ENCODE measurements at regions not wholly inside any gene's neighbourhood (a gene's known extent, or its start where the extent isn't known, plus 50 kb on each side); places are given as distances from the start of the nearest gene placed in this dataset.
"Not testable (repeated sequence)": the region's sequence is repeated elsewhere in the genome, so short reads cannot be mapped to it uniquely, and the experiment has no call there.

DNA sequence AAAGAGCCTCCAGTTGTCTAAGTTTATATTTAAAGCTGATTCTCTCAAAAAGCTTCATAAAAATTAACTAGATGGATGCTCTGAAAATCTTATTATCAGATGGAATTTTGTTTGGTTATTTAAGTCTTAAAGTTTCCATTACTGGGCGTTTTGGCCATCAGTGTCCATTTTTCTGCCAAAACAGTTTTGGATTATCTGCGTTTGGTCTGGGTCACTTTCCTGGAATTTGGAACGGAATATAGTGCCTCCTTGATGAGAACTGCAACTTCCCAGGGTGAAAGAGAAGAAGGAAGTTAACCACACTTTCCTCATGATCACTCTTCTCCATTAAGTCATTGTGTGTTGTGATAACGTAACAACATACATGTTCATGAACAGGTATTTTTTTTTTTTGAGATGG is 764.9 kb upstream of the AUTS2 start:
- Histone ChIP-seq H3K9ac (ENCODE audit: low read depth in 1 of 2, low read length in 2 of 2) (no peak overlapping the region), H3K27me3 (ENCODE audit: control insufficient read depth in 1 of 2, insufficient read depth in 2 of 2, low read length in 2 of 2) (no peaks in the 10 kb centered on the region), H3K4me3 (ENCODE audit: low read depth in 1 of 2, low read length in 2 of 2) (no peak overlapping the region), H3K9me3 (ENCODE audit: control insufficient read depth in 1 of 2, low read length in 2 of 2) (no peaks in the 10 kb centered on the region), H3K4me1 (ENCODE audit: control insufficient read depth in 1 of 2, insufficient read depth in 2 of 2, low read length in 2 of 2) (no peaks in the 10 kb centered on the region), H3K27ac (ENCODE audit: low read depth, low read length) (no peak overlapping the region), H3K36me3 (ENCODE audit: control insufficient read depth in 1 of 2, insufficient read depth in 2 of 2, low read length in 2 of 2) (no peaks in the 10 kb centered on the region)

- Histone ChIP-seq H3K4me1 (ENCODE audit: control insufficient read depth in 1 of 2, insufficient read depth in 2 of 2, low read length in 2 of 2) (no peaks in the 10 kb centered on the region), H3K9ac (ENCODE audit: low read depth in 1 of 2, low read length in 2 of 2) (no peak overlapping the region), H3K27ac (ENCODE audit: low read depth, low read length) (no peak overlapping the region), H3K27me3 (ENCODE audit: control insufficient read depth in 1 of 2, insufficient read depth in 2 of 2, low read length in 2 of 2) (no peaks in the 10 kb centered on the region), H3K4me3 (ENCODE audit: low read depth in 1 of 2, low read length in 2 of 2) (no peak overlapping the region), H3K9me3 (ENCODE audit: control insufficient read depth in 1 of 2, low read length in 2 of 2) (no peaks in the 10 kb centered on the region), H3K36me3 (ENCODE audit: control insufficient read depth in 1 of 2, insufficient read depth in 2 of 2, low read length in 2 of 2) (no peaks in the 10 kb centered on the region)
These were observed 759.3 kb upstream of the AUTS2 start for GRCh38 chr7:68839014-68839413.

GRCh38 chr7:68840991-68841390 is 757.3 kb upstream of the AUTS2 start:
- no peaks in the 10 kb centered on the region for H3K27me3 ChIP-seq (ENCODE audit: control insufficient read depth in 1 of 2, insufficient read depth in 2 of 2, low read length in 2 of 2)
- no peaks in the 10 kb centered on the region for H3K4me1 ChIP-seq (ENCODE audit: control insufficient read depth in 1 of 2, insufficient read depth in 2 of 2, low read length in 2 of 2)
- no peak overlapping the region for H3K9ac ChIP-seq (ENCODE audit: low read depth in 1 of 2, low read length in 2 of 2)
- no peaks in the 10 kb centered on the region for H3K36me3 ChIP-seq (ENCODE audit: control insufficient read depth in 1 of 2, insufficient read depth in 2 of 2, low read length in 2 of 2)
- H3K27ac ChIP-seq (ENCODE audit: low read depth, low read length), result no peak overlapping the region
- H3K4me3 ChIP-seq (ENCODE audit: low read depth in 1 of 2, low read length in 2 of 2), result no peak overlapping the region
- H3K9me3 ChIP-seq (ENCODE audit: control insufficient read depth in 1 of 2, low read length in 2 of 2), result no peaks in the 10 kb centered on the region

DNA sequence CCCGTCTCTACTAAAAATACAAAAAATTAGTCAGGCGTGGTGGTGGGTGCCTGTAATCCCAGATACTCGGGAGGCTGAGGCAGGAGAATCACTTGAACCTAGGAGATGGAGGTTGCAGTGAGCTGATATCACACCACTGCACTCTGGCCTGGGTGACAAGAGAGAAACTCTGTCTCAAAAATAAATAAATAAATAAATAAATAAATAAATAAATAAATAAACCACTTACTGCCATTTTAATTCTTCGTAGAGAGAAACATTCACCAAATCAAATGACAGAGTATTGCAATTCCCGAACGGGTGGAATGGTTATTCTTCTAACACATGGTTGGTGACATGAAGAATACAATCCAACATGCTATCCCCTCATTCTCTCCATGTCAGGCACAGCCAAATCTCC is 754.3 kb upstream of the AUTS2 start:
- H3K9ac ChIP-seq (ENCODE audit: low read depth in 1 of 2, low read length in 2 of 2); H3K27me3 ChIP-seq (ENCODE audit: control insufficient read depth in 1 of 2, insufficient read depth in 2 of 2, low read length in 2 of 2); H3K4me1 ChIP-seq (ENCODE audit: control insufficient read depth in 1 of 2, insufficient read depth in 2 of 2, low read length in 2 of 2); H3K9me3 ChIP-seq (ENCODE audit: control insufficient read depth in 1 of 2, low read length in 2 of 2); H3K27ac ChIP-seq (ENCODE audit: low read depth, low read length); H3K4me3 ChIP-seq (ENCODE audit: low read depth in 1 of 2, low read length in 2 of 2); H3K36me3 ChIP-seq (ENCODE audit: control insufficient read depth in 1 of 2, insufficient read depth in 2 of 2, low read length in 2 of 2): not testable (repeated sequence)

DNA sequence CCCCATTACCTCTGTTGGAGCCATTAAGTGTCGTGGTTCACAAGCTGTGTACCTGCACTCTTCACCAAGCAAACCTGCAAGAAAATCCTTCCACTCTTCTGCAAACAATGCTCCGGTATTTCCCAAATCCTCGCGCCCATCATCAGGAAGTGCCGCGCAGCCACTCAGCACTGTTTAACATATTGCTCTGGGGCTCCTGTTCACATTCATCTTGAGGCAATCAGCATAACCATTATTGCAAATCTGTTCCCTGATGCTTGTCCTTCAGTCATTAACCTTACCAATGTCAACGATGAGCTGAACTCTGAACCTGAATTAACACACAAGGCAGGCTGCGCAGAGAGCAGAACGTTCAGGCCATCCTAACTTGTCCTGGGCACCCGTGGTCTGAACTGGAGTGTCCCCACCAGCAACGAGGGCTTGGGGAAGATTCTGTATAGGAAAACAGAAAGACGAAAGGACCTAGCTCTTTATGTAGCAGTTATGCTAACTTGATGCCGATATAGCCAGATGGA is 751.4 kb upstream of the AUTS2 start:
- no peak overlapping the region for H3K27ac ChIP-seq (ENCODE audit: low read depth, low read length)
- H3K4me1 ChIP-seq (ENCODE audit: control insufficient read depth in 1 of 2, insufficient read depth in 2 of 2, low read length in 2 of 2), result no peaks in the 10 kb centered on the region
- no peak overlapping the region for H3K4me3 ChIP-seq (ENCODE audit: low read depth in 1 of 2, low read length in 2 of 2)
- no peaks in the 10 kb centered on the region for H3K27me3 ChIP-seq (ENCODE audit: control insufficient read depth in 1 of 2, insufficient read depth in 2 of 2, low read length in 2 of 2)
- H3K9me3 ChIP-seq (ENCODE audit: control insufficient read depth in 1 of 2, low read length in 2 of 2), result peaks cover 3 to 4% of the 10 kb centered on the region in 2 donors
- no peaks in the 10 kb centered on the region for H3K36me3 ChIP-seq (ENCODE audit: control insufficient read depth in 1 of 2, insufficient read depth in 2 of 2, low read length in 2 of 2)
- H3K9ac ChIP-seq (ENCODE audit: low read depth in 1 of 2, low read length in 2 of 2), result no peak overlapping the region

DNA sequence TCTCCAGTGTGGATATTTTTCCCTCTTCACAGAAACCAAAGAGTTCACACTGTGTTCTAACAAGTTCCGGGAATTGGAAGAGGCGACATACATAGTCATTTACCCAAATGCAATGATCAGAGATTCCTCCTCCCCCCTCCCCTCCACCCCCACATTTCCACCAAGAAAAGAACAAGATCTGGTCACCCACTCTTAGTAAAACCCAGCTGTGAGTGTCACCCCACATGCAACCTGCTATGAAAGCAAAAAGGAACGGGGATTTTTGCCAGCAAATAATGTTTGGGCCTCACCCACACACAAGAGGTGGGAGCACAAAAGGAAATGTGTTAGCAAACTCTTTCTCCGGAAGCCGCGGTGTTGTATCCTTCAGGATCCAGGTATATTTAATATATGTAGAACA is 745.0 kb upstream of the AUTS2 start:
- Histone ChIP-seq H3K9me3 (ENCODE audit: control insufficient read depth in 1 of 2, low read length in 2 of 2) (peaks cover 3 to 4% of the 10 kb centered on the region in 2 donors), H3K27me3 (ENCODE audit: control insufficient read depth in 1 of 2, insufficient read depth in 2 of 2, low read length in 2 of 2) (no peaks in the 10 kb centered on the region), H3K4me1 (ENCODE audit: control insufficient read depth in 1 of 2, insufficient read depth in 2 of 2, low read length in 2 of 2) (no peaks in the 10 kb centered on the region), H3K36me3 (ENCODE audit: control insufficient read depth in 1 of 2, insufficient read depth in 2 of 2, low read length in 2 of 2) (no peaks in the 10 kb centered on the region), H3K4me3 (ENCODE audit: low read depth in 1 of 2, low read length in 2 of 2) (no peak overlapping the region), H3K27ac (ENCODE audit: low read depth, low read length) (no peak overlapping the region), H3K9ac (ENCODE audit: low read depth in 1 of 2, low read length in 2 of 2) (no peak overlapping the region)

- Histone ChIP-seq H3K4me3 (ENCODE audit: low read depth in 1 of 2, low read length in 2 of 2) (no peak overlapping the region), H3K9me3 (ENCODE audit: control insufficient read depth in 1 of 2, low read length in 2 of 2) (no peaks in the 10 kb centered on the region), H3K27ac (ENCODE audit: low read depth, low read length) (no peak overlapping the region), H3K36me3 (ENCODE audit: control insufficient read depth in 1 of 2, insufficient read depth in 2 of 2, low read length in 2 of 2) (no peaks in the 10 kb centered on the region), H3K4me1 (ENCODE audit: control insufficient read depth in 1 of 2, insufficient read depth in 2 of 2, low read length in 2 of 2) (no peaks in the 10 kb centered on the region), H3K27me3 (ENCODE audit: control insufficient read depth in 1 of 2, insufficient read depth in 2 of 2, low read length in 2 of 2) (no peaks in the 10 kb centered on the region), H3K9ac (ENCODE audit: low read depth in 1 of 2, low read length in 2 of 2) (no peak overlapping the region)
These were observed 740.7 kb upstream of the AUTS2 start for GRCh38 chr7:68857571-68857970.

DNA sequence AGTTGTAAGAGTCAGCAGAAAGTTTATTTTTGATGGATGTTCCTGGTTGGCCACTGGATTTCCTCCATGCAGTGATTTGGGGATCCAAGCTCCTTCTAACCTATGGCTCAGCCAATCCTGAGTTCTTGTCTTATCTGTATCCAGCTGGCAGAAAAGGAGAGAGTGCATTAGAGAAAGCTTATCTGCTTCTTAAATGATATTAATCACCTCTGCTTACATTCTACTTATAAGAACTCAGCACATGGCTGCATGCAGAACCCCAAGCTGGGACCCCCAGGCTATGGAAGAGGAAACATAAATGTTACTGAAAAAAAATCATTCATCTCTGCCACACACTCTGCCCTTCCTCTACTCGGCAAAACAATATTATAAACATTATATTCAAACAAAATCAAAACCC is 739.8 kb upstream of the AUTS2 start:
- Histone ChIP-seq H3K36me3 (ENCODE audit: control insufficient read depth in 1 of 2, insufficient read depth in 2 of 2, low read length in 2 of 2) (no peaks in the 10 kb centered on the region), H3K9me3 (ENCODE audit: control insufficient read depth in 1 of 2, low read length in 2 of 2) (no peaks in the 10 kb centered on the region), H3K4me1 (ENCODE audit: control insufficient read depth in 1 of 2, insufficient read depth in 2 of 2, low read length in 2 of 2) (no peaks in the 10 kb centered on the region), H3K27ac (ENCODE audit: low read depth, low read length) (no peak overlapping the region), H3K4me3 (ENCODE audit: low read depth in 1 of 2, low read length in 2 of 2) (no peak overlapping the region), H3K27me3 (ENCODE audit: control insufficient read depth in 1 of 2, insufficient read depth in 2 of 2, low read length in 2 of 2) (no peaks in the 10 kb centered on the region), H3K9ac (ENCODE audit: low read depth in 1 of 2, low read length in 2 of 2) (no peak overlapping the region)

DNA sequence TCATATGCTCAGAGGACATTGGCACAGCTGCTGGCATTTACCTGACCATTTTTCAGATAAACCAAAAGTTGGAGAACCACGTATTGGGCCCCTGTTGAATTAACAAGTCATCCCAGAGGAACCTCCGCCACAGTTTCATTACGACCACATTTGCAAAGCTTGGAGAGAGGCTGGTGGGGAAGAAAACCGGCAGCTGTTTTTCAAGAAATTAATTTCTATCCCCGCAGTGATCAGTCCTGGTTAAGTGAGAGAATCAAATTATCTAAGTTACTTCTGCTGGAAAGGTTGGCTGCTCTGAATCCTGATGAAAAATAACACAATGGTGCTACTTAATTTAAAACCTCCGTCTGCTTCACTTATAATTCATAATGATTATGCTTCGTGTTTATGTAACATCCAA is 737.1 kb upstream of the AUTS2 start:
- Histone ChIP-seq H3K9me3 (ENCODE audit: control insufficient read depth in 1 of 2, low read length in 2 of 2) (no peaks in the 10 kb centered on the region), H3K9ac (ENCODE audit: low read depth in 1 of 2, low read length in 2 of 2) (no peak overlapping the region), H3K4me1 (ENCODE audit: control insufficient read depth in 1 of 2, insufficient read depth in 2 of 2, low read length in 2 of 2) (no peaks in the 10 kb centered on the region), H3K36me3 (ENCODE audit: control insufficient read depth in 1 of 2, insufficient read depth in 2 of 2, low read length in 2 of 2) (no peaks in the 10 kb centered on the region), H3K27ac (ENCODE audit: low read depth, low read length) (no peak overlapping the region), H3K27me3 (ENCODE audit: control insufficient read depth in 1 of 2, insufficient read depth in 2 of 2, low read length in 2 of 2) (no peaks in the 10 kb centered on the region), H3K4me3 (ENCODE audit: low read depth in 1 of 2, low read length in 2 of 2) (no peak overlapping the region)

GRCh38 chr7:68862261-68862660 is 736.0 kb upstream of the AUTS2 start:
- H3K4me1 ChIP-seq (ENCODE audit: control insufficient read depth in 1 of 2, insufficient read depth in 2 of 2, low read length in 2 of 2), result no peaks in the 10 kb centered on the region
- H3K4me3 ChIP-seq (ENCODE audit: low read depth in 1 of 2, low read length in 2 of 2), result no peak overlapping the region
- H3K36me3 ChIP-seq (ENCODE audit: control insufficient read depth in 1 of 2, insufficient read depth in 2 of 2, low read length in 2 of 2), result no peaks in the 10 kb centered on the region
- no peaks in the 10 kb centered on the region for H3K9me3 ChIP-seq (ENCODE audit: control insufficient read depth in 1 of 2, low read length in 2 of 2)
- H3K27ac ChIP-seq (ENCODE audit: low read depth, low read length), result no peak overlapping the region
- no peak overlapping the region for H3K9ac ChIP-seq (ENCODE audit: low read depth in 1 of 2, low read length in 2 of 2)
- H3K27me3 ChIP-seq (ENCODE audit: control insufficient read depth in 1 of 2, insufficient read depth in 2 of 2, low read length in 2 of 2), result no peaks in the 10 kb centered on the region

- Histone ChIP-seq H3K36me3 (ENCODE audit: control insufficient read depth in 1 of 2, insufficient read depth in 2 of 2, low read length in 2 of 2) (no peaks in the 10 kb centered on the region), H3K27ac (ENCODE audit: low read depth, low read length) (no peak overlapping the region), H3K4me1 (ENCODE audit: control insufficient read depth in 1 of 2, insufficient read depth in 2 of 2, low read length in 2 of 2) (no peaks in the 10 kb centered on the region), H3K9me3 (ENCODE audit: control insufficient read depth in 1 of 2, low read length in 2 of 2) (no peaks in the 10 kb centered on the region), H3K9ac (ENCODE audit: low read depth in 1 of 2, low read length in 2 of 2) (no peak overlapping the region), H3K4me3 (ENCODE audit: low read depth in 1 of 2, low read length in 2 of 2) (no peak overlapping the region), H3K27me3 (ENCODE audit: control insufficient read depth in 1 of 2, insufficient read depth in 2 of 2, low read length in 2 of 2) (no peaks in the 10 kb centered on the region)
These were observed 735.5 kb upstream of the AUTS2 start for GRCh38 chr7:68862736-68863135.
